ENCODE measurements at regions not wholly inside any gene's neighbourhood (a gene's known extent, or its start where the extent isn't known, plus 50 kb on each side); places are given as distances from the start of the nearest gene placed in this dataset.
"Not testable (repeated sequence)": the region's sequence is repeated elsewhere in the genome, so short reads cannot be mapped to it uniquely, and the experiment has no call there.

GRCh38 chr13:70223911-70224310, 115.7 kb upstream of the KLHL1 start:
- H3K27me3 ChIP-seq (ENCODE audit: control insufficient read depth, insufficient read depth, low read length): no peaks in the 10 kb centered on the region
- no peaks in the 10 kb centered on the region for H3K9me3 ChIP-seq (ENCODE audit: control insufficient read depth, low read length)
- H3K27ac ChIP-seq: no peak overlapping the region
- TF ChIP-seq, protein P1, sequence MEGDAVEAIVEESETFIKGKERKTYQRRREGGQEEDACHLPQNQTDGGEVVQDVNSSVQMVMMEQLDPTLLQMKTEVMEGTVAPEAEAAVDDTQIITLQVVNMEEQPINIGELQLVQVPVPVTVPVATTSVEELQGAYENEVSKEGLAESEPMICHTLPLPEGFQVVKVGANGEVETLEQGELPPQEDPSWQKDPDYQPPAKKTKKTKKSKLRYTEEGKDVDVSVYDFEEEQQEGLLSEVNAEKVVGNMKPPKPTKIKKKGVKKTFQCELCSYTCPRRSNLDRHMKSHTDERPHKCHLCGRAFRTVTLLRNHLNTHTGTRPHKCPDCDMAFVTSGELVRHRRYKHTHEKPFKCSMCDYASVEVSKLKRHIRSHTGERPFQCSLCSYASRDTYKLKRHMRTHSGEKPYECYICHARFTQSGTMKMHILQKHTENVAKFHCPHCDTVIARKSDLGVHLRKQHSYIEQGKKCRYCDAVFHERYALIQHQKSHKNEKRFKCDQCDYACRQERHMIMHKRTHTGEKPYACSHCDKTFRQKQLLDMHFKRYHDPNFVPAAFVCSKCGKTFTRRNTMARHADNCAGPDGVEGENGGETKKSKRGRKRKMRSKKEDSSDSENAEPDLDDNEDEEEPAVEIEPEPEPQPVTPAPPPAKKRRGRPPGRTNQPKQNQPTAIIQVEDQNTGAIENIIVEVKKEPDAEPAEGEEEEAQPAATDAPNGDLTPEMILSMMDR (IDR thresholded peaks at IDR 0.05): no peak
- no peaks in the 10 kb centered on the region for H3K79me2 ChIP-seq
- no peak overlapping the region for H2AFZ ChIP-seq
- no peaks in the 10 kb centered on the region for H3K4me1 ChIP-seq
- no peak overlapping the region for H3K9ac ChIP-seq
- H3K4me2 ChIP-seq (ENCODE audit: low read length): no peak overlapping the region
- no peaks in the 10 kb centered on the region for H3K36me3 ChIP-seq (ENCODE audit: control insufficient read depth, insufficient read depth, low read length)
- H3K4me3 ChIP-seq (ENCODE audit: low read depth, low read length): no peak overlapping the region

- Histone ChIP-seq H3K9ac (no peak overlapping the region), H3K4me2 (ENCODE audit: low read length) (no peak overlapping the region), H2AFZ (no peak overlapping the region), H3K9me3 (ENCODE audit: control insufficient read depth, low read length) (no peaks in the 10 kb centered on the region), H3K4me3 (ENCODE audit: low read depth, low read length) (no peak overlapping the region), H3K27ac (no peak overlapping the region), H3K4me1 (no peaks in the 10 kb centered on the region), H3K79me2 (no peaks in the 10 kb centered on the region), H3K27me3 (ENCODE audit: control insufficient read depth, insufficient read depth, low read length) (no peaks in the 10 kb centered on the region), H3K36me3 (ENCODE audit: control insufficient read depth, insufficient read depth, low read length) (no peaks in the 10 kb centered on the region)
- TF ChIP-seq, protein P1 (IDR thresholded peaks at IDR 0.05): no peak
Observed at GRCh38 chr13:70222926-70223325, 114.7 kb upstream of the KLHL1 start.

- TF ChIP-seq, protein P1 (IDR thresholded peaks at IDR 0.05): no peak
- Histone ChIP-seq H3K4me3 (ENCODE audit: low read depth, low read length) (no peak overlapping the region), H3K36me3 (ENCODE audit: control insufficient read depth, insufficient read depth, low read length) (no peaks in the 10 kb centered on the region), H3K79me2 (no peaks in the 10 kb centered on the region), H3K4me2 (ENCODE audit: low read length) (no peak overlapping the region), H3K9me3 (ENCODE audit: control insufficient read depth, low read length) (no peaks in the 10 kb centered on the region), H3K9ac (no peak overlapping the region), H3K27me3 (ENCODE audit: control insufficient read depth, insufficient read depth, low read length) (no peaks in the 10 kb centered on the region), H2AFZ (no peak overlapping the region), H3K4me1 (no peaks in the 10 kb centered on the region), H3K27ac (no peak overlapping the region)
Observed at GRCh38 chr13:70218618-70219017, 110.4 kb upstream of the KLHL1 start.

DNA sequence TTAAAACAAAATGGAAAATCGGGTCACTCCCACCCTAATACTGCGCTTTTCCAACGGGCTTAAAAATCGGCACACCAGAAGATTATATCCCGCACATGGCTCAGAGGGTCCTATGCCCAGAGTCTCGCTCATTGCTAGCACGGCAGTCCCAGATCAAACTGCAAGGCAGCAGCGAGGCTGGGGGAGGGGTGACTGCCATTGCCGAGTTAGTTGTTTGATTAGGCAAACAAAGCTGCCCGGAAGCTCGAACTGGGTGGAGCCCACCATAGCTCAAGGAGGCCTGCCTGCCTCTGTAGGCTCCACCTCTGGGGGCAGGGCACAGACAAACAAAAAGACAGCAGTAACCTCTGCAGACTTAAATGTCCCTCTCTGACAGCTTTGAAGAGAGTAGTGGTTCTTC, 100.7 kb upstream of the KLHL1 start:
- not testable (repeated sequence) for H3K27ac ChIP-seq; H3K27me3 ChIP-seq (ENCODE audit: control insufficient read depth, insufficient read depth, low read length); H3K4me3 ChIP-seq (ENCODE audit: low read depth, low read length); H2AFZ ChIP-seq; H3K9me3 ChIP-seq (ENCODE audit: control insufficient read depth, low read length); H3K4me2 ChIP-seq (ENCODE audit: low read length); H3K36me3 ChIP-seq (ENCODE audit: control insufficient read depth, insufficient read depth, low read length); H3K79me2 ChIP-seq; H3K4me1 ChIP-seq; H3K9ac ChIP-seq

GRCh38 chr13:70206671-70207070, 98.4 kb upstream of the KLHL1 start:
- Histone ChIP-seq H3K4me3 (ENCODE audit: low read depth, low read length) (no peak overlapping the region), H3K9me3 (ENCODE audit: control insufficient read depth, low read length) (no peaks in the 10 kb centered on the region), H3K9ac (no peak overlapping the region), H2AFZ (no peak overlapping the region), H3K27me3 (ENCODE audit: control insufficient read depth, insufficient read depth, low read length) (no peaks in the 10 kb centered on the region), H3K4me2 (ENCODE audit: low read length) (no peak overlapping the region), H3K4me1 (no peaks in the 10 kb centered on the region), H3K79me2 (no peaks in the 10 kb centered on the region), H3K27ac (no peak overlapping the region), H3K36me3 (ENCODE audit: control insufficient read depth, insufficient read depth, low read length) (peaks cover 2% of the 10 kb centered on the region)
- TF ChIP-seq, protein P1 (IDR thresholded peaks at IDR 0.05): no peak

All from parathyroid adenoma (tissue), 2 donors.